ENCODE measurements at regions not wholly inside any gene's neighbourhood (a gene's known extent, or its start where the extent isn't known, plus 50 kb on each side); places are given as distances from the start of the nearest gene placed in this dataset.

GRCh38 chr13:59133903-59134302 is 1029.8 kb downstream of the DIAPH3 start:
- TF ChIP-seq POLR2A (IDR thresholded peaks at IDR 0.05) (no peak), EP300 (IDR thresholded peaks at IDR 0.05) (no peak), CTCF (IDR thresholded peaks at IDR 0.05) (no peak)

All from tibial nerve (tissue), 4 donors.